SK-N-SH treated with all-trans-retinoic acid at 6 μM for 48 hours (cell line): ENCODE measurements at regions not wholly inside any gene's neighbourhood (a gene's known extent, or its start where the extent isn't known, plus 50 kb on each side); places are given as distances from the start of the nearest gene placed in this dataset.

Experiments
- ATAC-seq: fragments of 200-7000 bp; cut with Tn5 transposase; 3 replicates; pipeline ENCODE4 v1.9.1; 2020; ENCODE audit warnings: mild to moderate bottlenecking, moderate library complexity
- BACH2 ChIP-seq: fragments of 250-450 bp; sonication (Bioruptor Pico); IDR thresholded peaks from 2 replicates; pipeline ENCODE4 v1.9.0; 2021; ENCODE audit warnings: mild to moderate bottlenecking, borderline replicate concordance
- CSDC2 ChIP-seq: fragments of 250-450 bp; sonication (Bioruptor Pico); IDR thresholded peaks from 2 replicates; pipeline ENCODE4 v1.5.0; 2020; ENCODE audit warnings: mild to moderate bottlenecking, moderate library complexity
- ESRRG ChIP-seq: fragments of 250-450 bp; sonication (Bioruptor Pico); IDR thresholded peaks from 2 replicates; pipeline ENCODE4 v1.6.1; 2021; ENCODE audit warnings: mild to moderate bottlenecking
- GLIS3 ChIP-seq: fragments of 250-450 bp; sonication (Bioruptor Pico); IDR thresholded peaks from 2 replicates; pipeline ENCODE4 v1.5.0; 2020; ENCODE audit warnings: mild to moderate bottlenecking, moderate library complexity
- ISL1 ChIP-seq: fragments of 250-450 bp; sonication (Bioruptor Pico); IDR thresholded peaks from 2 replicates; pipeline ENCODE4 v2.1.2; 2022; ENCODE audit warnings: mild to moderate bottlenecking, moderate library complexity
- OSR1 ChIP-seq: fragments of 250-450 bp; sonication (Bioruptor Pico); IDR thresholded peaks from 2 replicates; pipeline ENCODE4 v1.8.0; 2022; ENCODE audit warnings: moderate library complexity, mild to moderate bottlenecking, inconsistent platforms
- PPARA ChIP-seq: fragments of 250-450 bp; sonication (Bioruptor Pico); IDR thresholded peaks from 2 replicates; pipeline ENCODE4 v1.5.0; 2020; ENCODE audit warnings: mild to moderate bottlenecking, borderline replicate concordance
- SNAI2 ChIP-seq: fragments of 250-450 bp; sonication (Bioruptor Pico); IDR thresholded peaks from 2 replicates; pipeline ENCODE4 v1.5.0; 2020; ENCODE audit warnings: mild to moderate bottlenecking, moderate library complexity
- TOX ChIP-seq: fragments of 250-450 bp; sonication (Bioruptor Pico); IDR thresholded peaks from 2 replicates; pipeline ENCODE4 v1.8.0; 2021; ENCODE audit warnings: mild to moderate bottlenecking, moderate library complexity, borderline replicate concordance
- ZC3H10 ChIP-seq: fragments of 250-450 bp; sonication (Bioruptor Pico); IDR thresholded peaks from 2 replicates; pipeline ENCODE4 v1.5.1; 2021; ENCODE audit warnings: mild to moderate bottlenecking, moderate library complexity
- ZFP3 ChIP-seq: fragments of 250-450 bp; sonication (Bioruptor Pico); IDR thresholded peaks from 2 replicates; pipeline ENCODE4 v1.5.0; 2020; ENCODE audit warnings: mild to moderate bottlenecking, moderate library complexity
- ZFP30 ChIP-seq: fragments of 450-650 bp; formaldehyde crosslinking; IDR thresholded peaks from 2 replicates; pipeline ENCODE4 v1.5.0; 2022; ENCODE audit warnings: mild to moderate bottlenecking, moderate library complexity
- ZNF565 ChIP-seq: fragments of 450-650 bp; formaldehyde crosslinking; conservative IDR thresholded peaks from 2 replicates; pipeline ENCODE4 v1.5.0; 2020; ENCODE audit warnings: low read depth, mild to moderate bottlenecking, moderate library complexity
- ZNF70 ChIP-seq: fragments of 450-650 bp; formaldehyde crosslinking; IDR thresholded peaks from 2 replicates; pipeline ENCODE4 v1.5.0; 2020; ENCODE audit warnings: mild to moderate bottlenecking, moderate library complexity
- ZNF8 ChIP-seq: fragments of 450-650 bp; formaldehyde crosslinking; IDR thresholded peaks from 2 replicates; pipeline ENCODE4 v1.5.0; 2020; ENCODE audit warnings: mild to moderate bottlenecking, moderate library complexity
- TF ChIP-seq, protein P1 (sequence below): fragments of 250-450 bp; sonication (Bioruptor Pico); IDR thresholded peaks from 2 replicates; pipeline ENCODE4 v1.5.0; 2020; ENCODE audit warnings: mild to moderate bottlenecking, moderate library complexity
- TF ChIP-seq, protein P2 (sequence below): fragments of 250-450 bp; sonication (Bioruptor Pico); IDR thresholded peaks from 2 replicates; pipeline ENCODE4 v1.8.0; 2021; ENCODE audit warnings: low read depth, mild to moderate bottlenecking, moderate library complexity, borderline replicate concordance
- TF ChIP-seq, protein P3 (sequence below): fragments of 250-450 bp; sonication (Bioruptor Pico); IDR thresholded peaks from 2 replicates; pipeline ENCODE4 v1.5.1; 2021; ENCODE audit warnings: mild to moderate bottlenecking, moderate library complexity
- TF ChIP-seq, protein P4 (sequence below): fragments of 250-450 bp; sonication (Bioruptor Pico); IDR thresholded peaks from 2 replicates; pipeline ENCODE4 v1.8.0; 2020; ENCODE audit warnings: mild to moderate bottlenecking, moderate library complexity, borderline replicate concordance

DNA sequence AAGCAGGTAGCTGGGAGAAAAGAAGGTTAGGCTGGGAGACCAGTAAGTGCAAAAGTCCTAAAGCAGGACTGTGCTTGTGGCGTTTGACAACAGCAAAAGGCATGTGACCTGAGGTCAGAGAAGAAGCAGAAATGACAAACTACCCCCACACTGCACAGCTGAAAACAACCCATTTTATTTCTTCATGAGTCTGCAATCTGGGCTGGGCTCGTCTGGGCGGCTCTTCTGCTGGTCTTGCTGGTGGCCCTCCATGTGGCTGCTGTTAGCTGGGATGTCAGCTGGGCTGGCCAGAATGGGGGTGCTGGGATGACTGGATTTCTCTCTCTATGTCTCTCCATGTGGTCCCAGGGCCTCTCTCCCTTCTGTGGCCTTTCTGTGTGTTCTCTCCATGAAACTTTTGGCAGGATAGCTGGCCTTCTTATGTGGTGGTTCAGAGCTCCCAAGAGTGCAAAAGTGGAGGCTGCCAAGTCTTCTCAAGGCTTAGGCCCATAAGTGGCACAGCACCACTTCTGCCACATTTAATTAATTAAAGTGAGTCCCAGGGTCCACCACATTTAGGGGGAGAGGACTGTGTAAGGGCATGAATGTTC is 128.6 kb downstream of the RIPK4 start (continued):
- TF ChIP-seq, protein P1, sequence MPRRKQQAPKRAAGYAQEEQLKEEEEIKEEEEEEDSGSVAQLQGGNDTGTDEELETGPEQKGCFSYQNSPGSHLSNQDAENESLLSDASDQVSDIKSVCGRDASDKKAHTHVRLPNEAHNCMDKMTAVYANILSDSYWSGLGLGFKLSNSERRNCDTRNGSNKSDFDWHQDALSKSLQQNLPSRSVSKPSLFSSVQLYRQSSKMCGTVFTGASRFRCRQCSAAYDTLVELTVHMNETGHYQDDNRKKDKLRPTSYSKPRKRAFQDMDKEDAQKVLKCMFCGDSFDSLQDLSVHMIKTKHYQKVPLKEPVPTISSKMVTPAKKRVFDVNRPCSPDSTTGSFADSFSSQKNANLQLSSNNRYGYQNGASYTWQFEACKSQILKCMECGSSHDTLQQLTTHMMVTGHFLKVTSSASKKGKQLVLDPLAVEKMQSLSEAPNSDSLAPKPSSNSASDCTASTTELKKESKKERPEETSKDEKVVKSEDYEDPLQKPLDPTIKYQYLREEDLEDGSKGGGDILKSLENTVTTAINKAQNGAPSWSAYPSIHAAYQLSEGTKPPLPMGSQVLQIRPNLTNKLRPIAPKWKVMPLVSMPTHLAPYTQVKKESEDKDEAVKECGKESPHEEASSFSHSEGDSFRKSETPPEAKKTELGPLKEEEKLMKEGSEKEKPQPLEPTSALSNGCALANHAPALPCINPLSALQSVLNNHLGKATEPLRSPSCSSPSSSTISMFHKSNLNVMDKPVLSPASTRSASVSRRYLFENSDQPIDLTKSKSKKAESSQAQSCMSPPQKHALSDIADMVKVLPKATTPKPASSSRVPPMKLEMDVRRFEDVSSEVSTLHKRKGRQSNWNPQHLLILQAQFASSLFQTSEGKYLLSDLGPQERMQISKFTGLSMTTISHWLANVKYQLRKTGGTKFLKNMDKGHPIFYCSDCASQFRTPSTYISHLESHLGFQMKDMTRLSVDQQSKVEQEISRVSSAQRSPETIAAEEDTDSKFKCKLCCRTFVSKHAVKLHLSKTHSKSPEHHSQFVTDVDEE (CRISPR knock-in tag) = no peak
- no peak for TF ChIP-seq ESRRG (CRISPR knock-in tag)
- no peak for TF ChIP-seq ZNF565 (CRISPR knock-in tag)
- TF ChIP-seq TOX = no peak

DNA sequence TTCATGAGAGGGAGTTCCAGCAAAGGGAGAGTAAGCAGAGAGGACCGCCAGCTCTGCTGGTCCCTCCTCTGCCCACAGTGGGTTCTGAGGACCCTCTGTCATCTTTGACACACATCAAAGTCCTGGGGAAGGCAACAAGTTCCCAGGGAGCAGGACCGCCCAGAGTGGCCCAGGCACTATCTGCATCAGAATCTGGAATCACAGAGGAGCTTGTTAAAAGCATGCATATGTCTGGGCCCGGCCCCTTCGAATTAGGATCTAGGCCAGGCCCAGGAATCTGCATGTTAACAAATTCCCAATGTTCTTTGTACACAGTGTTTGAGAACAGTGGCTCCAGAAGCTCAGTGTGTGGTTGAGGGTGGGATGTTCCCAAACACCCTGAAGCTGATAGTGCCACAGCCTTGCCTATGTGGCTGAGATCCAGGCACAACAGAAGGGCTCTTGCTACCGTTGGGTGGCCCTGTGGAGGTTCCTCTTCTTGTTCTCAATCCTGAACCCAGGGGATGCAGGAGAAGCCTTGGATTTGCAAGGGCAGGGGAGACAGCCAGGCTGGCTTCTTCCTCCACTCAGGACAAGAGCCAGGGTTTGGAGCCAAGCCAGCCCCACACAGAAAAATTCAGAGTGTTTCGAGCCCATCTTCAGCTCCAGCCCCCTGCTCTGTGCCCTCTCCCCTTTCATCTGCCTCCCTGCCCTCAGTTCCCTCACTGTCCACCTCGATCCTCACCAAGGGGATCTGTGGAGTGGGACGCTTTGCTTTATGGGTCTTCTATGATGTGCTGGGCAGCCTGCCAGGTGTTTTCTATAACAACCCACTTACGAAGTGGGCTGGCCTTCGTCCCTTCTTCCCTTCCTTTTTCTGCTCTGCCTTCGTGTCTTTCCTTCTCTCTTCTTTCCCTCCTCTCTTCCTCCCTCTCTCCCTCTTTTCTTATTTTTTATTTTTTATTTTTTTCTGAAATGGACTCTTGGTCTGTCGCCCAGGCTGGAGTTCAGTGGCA is 129.0 kb upstream of the TMPRSS2 start:
- no peak for ATAC-seq
- TF ChIP-seq ZC3H10 (CRISPR knock-in tag) (no peak), SNAI2 (CRISPR knock-in tag) (no peak), ZNF8 (CRISPR knock-in tag) (no peak), TOX (no peak), ZFP3 (CRISPR knock-in tag) (no peak), ISL1 (CRISPR knock-in tag) (no peak), CSDC2 (CRISPR knock-in tag) (no peak)
- TF ChIP-seq, protein P2, sequence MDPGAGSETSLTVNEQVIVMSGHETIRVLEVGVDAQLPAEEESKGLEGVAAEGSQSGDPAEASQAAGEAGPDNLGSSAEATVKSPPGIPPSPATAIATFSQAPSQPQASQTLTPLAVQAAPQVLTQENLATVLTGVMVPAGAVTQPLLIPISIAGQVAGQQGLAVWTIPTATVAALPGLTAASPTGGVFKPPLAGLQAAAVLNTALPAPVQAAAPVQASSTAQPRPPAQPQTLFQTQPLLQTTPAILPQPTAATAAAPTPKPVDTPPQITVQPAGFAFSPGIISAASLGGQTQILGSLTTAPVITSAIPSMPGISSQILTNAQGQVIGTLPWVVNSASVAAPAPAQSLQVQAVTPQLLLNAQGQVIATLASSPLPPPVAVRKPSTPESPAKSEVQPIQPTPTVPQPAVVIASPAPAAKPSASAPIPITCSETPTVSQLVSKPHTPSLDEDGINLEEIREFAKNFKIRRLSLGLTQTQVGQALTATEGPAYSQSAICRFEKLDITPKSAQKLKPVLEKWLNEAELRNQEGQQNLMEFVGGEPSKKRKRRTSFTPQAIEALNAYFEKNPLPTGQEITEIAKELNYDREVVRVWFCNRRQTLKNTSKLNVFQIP = no peak
- TF ChIP-seq, protein P3, sequence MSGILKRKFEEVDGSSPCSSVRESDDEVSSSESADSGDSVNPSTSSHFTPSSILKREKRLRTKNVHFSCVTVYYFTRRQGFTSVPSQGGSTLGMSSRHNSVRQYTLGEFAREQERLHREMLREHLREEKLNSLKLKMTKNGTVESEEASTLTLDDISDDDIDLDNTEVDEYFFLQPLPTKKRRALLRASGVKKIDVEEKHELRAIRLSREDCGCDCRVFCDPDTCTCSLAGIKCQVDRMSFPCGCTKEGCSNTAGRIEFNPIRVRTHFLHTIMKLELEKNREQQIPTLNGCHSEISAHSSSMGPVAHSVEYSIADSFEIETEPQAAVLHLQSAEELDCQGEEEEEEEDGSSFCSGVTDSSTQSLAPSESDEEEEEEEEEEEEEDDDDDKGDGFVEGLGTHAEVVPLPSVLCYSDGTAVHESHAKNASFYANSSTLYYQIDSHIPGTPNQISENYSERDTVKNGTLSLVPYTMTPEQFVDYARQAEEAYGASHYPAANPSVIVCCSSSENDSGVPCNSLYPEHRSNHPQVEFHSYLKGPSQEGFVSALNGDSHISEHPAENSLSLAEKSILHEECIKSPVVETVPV (CRISPR knock-in tag) = no peak
- TF ChIP-seq, protein P1 (CRISPR knock-in tag) = no peak

DNA sequence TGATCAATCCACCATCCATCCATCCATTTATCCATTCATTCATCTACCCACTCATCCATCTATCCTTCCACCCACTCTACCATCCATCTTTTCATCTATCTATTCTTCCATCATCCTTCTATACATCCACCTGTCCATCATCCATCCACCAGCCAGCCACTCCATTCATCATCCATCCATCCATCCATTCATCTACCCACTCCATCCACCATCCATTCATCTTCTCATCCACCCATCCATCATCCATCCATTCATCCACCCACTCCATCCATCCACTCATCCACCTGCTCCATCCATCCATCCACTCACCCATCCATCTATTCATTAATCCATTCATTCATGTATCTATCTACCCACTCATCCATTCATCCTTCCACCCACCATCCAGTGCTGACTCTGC is 127.9 kb upstream of the TMPRSS2 start:
- ATAC-seq = no peak

DNA sequence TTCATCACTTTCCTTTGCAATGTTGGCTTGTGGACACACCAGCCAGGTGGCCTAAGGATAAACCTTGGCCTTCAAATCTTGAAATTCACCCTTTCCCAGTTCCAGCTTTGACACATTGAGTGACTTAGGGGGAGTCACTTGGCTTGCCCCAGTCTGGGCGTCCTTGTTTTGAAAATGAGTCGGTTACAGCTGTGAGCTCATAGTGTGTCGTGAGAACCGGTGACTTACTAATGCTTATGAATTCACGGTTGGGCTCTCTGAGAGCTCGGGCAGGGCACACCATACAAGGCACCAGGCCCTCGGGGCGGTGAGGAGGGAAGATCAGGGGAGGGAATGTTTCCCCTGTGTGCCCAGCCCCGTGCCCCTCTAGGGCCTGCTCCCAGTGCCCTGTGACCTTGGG is 126.9 kb upstream of the TMPRSS2 start:
- TF ChIP-seq ESRRG (CRISPR knock-in tag) = no peak
- TF ChIP-seq CSDC2 (CRISPR knock-in tag) = no peak
- TF ChIP-seq, protein P4, sequence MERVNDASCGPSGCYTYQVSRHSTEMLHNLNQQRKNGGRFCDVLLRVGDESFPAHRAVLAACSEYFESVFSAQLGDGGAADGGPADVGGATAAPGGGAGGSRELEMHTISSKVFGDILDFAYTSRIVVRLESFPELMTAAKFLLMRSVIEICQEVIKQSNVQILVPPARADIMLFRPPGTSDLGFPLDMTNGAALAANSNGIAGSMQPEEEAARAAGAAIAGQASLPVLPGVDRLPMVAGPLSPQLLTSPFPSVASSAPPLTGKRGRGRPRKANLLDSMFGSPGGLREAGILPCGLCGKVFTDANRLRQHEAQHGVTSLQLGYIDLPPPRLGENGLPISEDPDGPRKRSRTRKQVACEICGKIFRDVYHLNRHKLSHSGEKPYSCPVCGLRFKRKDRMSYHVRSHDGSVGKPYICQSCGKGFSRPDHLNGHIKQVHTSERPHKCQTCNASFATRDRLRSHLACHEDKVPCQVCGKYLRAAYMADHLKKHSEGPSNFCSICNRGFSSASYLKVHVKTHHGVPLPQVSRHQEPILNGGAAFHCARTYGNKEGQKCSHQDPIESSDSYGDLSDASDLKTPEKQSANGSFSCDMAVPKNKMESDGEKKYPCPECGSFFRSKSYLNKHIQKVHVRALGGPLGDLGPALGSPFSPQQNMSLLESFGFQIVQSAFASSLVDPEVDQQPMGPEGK (CRISPR knock-in tag) = no peak
- TF ChIP-seq ZNF8 (CRISPR knock-in tag) = no peak
- no peak for TF ChIP-seq SNAI2 (CRISPR knock-in tag)
- TF ChIP-seq BACH2 = no peak
- TF ChIP-seq PPARA (CRISPR knock-in tag) = no peak
- no peak for TF ChIP-seq ZNF70 (CRISPR knock-in tag)
- TF ChIP-seq ZC3H10 (CRISPR knock-in tag) = no peak
- TF ChIP-seq ZNF565 (CRISPR knock-in tag) = no peak
- TF ChIP-seq ZFP30 (CRISPR knock-in tag) = no peak
- TF ChIP-seq, protein P2 = no peak
- TF ChIP-seq GLIS3 = no peak
- no peak for TF ChIP-seq OSR1
- ATAC-seq = no peak

More for the DNA sequence above, 127.9 kb upstream of the TMPRSS2 start:
- TF ChIP-seq ZNF70 (CRISPR knock-in tag) (no peak), ZFP30 (CRISPR knock-in tag) (no peak), ISL1 (CRISPR knock-in tag) (no peak)
- TF ChIP-seq, all 23 proteins: peak for 0
